HEK293T (cell line): ENCODE measurements at regions not wholly inside any gene's neighbourhood (a gene's known extent, or its start where the extent isn't known, plus 50 kb on each side); places are given as distances from the start of the nearest gene placed in this dataset.

Experiments
- CTCF ChIA-PET: fragments of 350-600 bp; formaldehyde crosslinking; extraction: SDS; loops from one replicate; lab custom pipeline; 2021; ENCODE audit warnings: antibody characterized with exemption, inconsistent platforms; lab: Yijun Ruan, JAX
- POLR2A ChIA-PET: fragments of 350-600 bp; formaldehyde crosslinking; extraction: SDS; loops from one replicate; lab custom pipeline; 2020; ENCODE audit warnings: antibody characterized with exemption, inconsistent platforms; lab: Yijun Ruan, JAX
- DNase-seq: peaks from one replicate; pipeline ENCODE4 v3.0.0; 2012; ENCODE audit warnings: mixed read lengths; ENCODE audit errors: extremely low spot score
- ARNT ChIP-seq: fragments of 450-650 bp; IDR thresholded peaks from 2 replicates; pipeline ENCODE4 v1.6.1; 2017; ENCODE audit warnings: mild to moderate bottlenecking
- BHLHE40 ChIP-seq: fragments of 450-650 bp; IDR thresholded peaks from 2 replicates; pipeline ENCODE4 v1.6.1; 2016; ENCODE audit warnings: mild to moderate bottlenecking, moderate library complexity, borderline replicate concordance
- CTBP1 ChIP-seq: fragments of 450-650 bp; IDR thresholded peaks from 2 replicates; pipeline ENCODE4 v1.6.1; 2016; ENCODE audit warnings: borderline replicate concordance
- ELF4 ChIP-seq: fragments of 450-650 bp; IDR thresholded peaks from 2 replicates; pipeline ENCODE4 v1.6.1; 2017; ENCODE audit warnings: antibody characterized with exemption
- FOXA1 ChIP-seq: fragments of 450-650 bp; IDR thresholded peaks from 2 replicates; pipeline ENCODE4 v1.6.1; 2016; ENCODE audit warnings: mild to moderate bottlenecking
- FOXK2 ChIP-seq: fragments of 450-650 bp; IDR thresholded peaks from 2 replicates; pipeline ENCODE4 v1.6.1; 2016; ENCODE audit warnings: mild to moderate bottlenecking
- FOXM1 ChIP-seq: fragments of 450-650 bp; IDR thresholded peaks from 2 replicates; pipeline ENCODE4 v1.6.1; 2017; ENCODE audit warnings: mild to moderate bottlenecking, borderline replicate concordance
- HDGF ChIP-seq: fragments of 450-650 bp; IDR thresholded peaks from 2 replicates; pipeline ENCODE4 v1.6.1; 2017; ENCODE audit warnings: antibody characterized with exemption, borderline replicate concordance
- L3MBTL2 ChIP-seq: fragments of 450-650 bp; conservative IDR thresholded peaks from 2 replicates; pipeline ENCODE4 v1.6.1; 2016; ENCODE audit warnings: mild to moderate bottlenecking
- LEF1 ChIP-seq: fragments of 450-650 bp; IDR thresholded peaks from 2 replicates; pipeline ENCODE4 v1.6.1; 2017; ENCODE audit warnings: mild to moderate bottlenecking, borderline replicate concordance
- NFRKB ChIP-seq: fragments of 450-650 bp; IDR thresholded peaks from 2 replicates; pipeline ENCODE4 v1.6.1; 2016; ENCODE audit warnings: mild to moderate bottlenecking, moderate library complexity
- SP1 ChIP-seq: fragments of 450-650 bp; IDR thresholded peaks from 2 replicates; pipeline ENCODE4 v1.6.1; 2017
- SUZ12 ChIP-seq: fragments of 450-650 bp; IDR thresholded peaks from 2 replicates; pipeline ENCODE4 v1.6.1; 2016; ENCODE audit warnings: mild to moderate bottlenecking
- TARDBP ChIP-seq: fragments of 450-650 bp; IDR thresholded peaks from 2 replicates; pipeline ENCODE4 v1.6.1; 2016
- ZNF384 ChIP-seq: fragments of 450-650 bp; IDR thresholded peaks from 2 replicates; pipeline ENCODE4 v1.6.1; 2016
- TF ChIP-seq, protein P1 (sequence below): fragments of 450-650 bp; IDR thresholded peaks from 2 replicates; pipeline ENCODE4 v1.6.1; 2016

GRCh38 chr2:147739508-147739907 is 105.3 kb upstream of the ACVR2A start:
- TF ChIP-seq HDGF (no peak), NFRKB (no peak), ARNT (no peak), FOXM1 (no peak)
- ChIA-PET POLR2A (no interaction called here), CTCF (no interaction called here)
- DNase-seq: no peak

- ChIA-PET CTCF (no interaction called here), POLR2A (no interaction called here)
- no peak for DNase-seq
- no peak for TF ChIP-seq SUZ12
- TF ChIP-seq TARDBP: no peak
- no peak for TF ChIP-seq SP1
- TF ChIP-seq FOXA1: no peak
- TF ChIP-seq FOXK2: no peak
- no peak for TF ChIP-seq HDGF
Observed at GRCh38 chr2:147718831-147719230, 126.0 kb upstream of the ACVR2A start.

DNA sequence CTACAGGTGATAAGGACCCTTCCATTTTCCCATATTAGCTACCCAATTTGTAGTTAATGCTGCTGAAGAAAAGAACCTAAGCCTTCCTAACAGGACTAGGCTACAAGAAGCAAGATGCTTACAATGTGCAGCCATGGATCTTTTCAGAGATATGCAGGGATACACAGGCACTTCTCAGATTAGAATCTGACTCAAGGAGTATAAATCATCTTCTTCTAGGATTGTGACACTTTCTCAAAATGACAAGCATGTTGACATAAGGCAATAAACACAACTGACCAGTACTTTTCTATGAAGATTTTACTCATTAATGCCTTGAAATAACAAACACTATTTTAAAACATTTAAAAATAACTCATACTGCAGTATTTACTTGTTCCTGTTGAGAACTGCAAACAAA is 127.9 kb upstream of the ACVR2A start:
- CTCF ChIA-PET: no interaction called here

GRCh38 chr2:147715807-147716206 is 129.0 kb upstream of the ACVR2A start:
- CTCF ChIA-PET: no interaction called here
- DNase-seq: no peak
- POLR2A ChIA-PET: no interaction called here
- TF ChIP-seq, protein P1, sequence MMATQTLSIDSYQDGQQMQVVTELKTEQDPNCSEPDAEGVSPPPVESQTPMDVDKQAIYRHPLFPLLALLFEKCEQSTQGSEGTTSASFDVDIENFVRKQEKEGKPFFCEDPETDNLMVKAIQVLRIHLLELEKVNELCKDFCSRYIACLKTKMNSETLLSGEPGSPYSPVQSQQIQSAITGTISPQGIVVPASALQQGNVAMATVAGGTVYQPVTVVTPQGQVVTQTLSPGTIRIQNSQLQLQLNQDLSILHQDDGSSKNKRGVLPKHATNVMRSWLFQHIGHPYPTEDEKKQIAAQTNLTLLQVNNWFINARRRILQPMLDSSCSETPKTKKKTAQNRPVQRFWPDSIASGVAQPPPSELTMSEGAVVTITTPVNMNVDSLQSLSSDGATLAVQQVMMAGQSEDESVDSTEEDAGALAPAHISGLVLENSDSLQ: no peak
- no peak for TF ChIP-seq FOXK2
- no peak for TF ChIP-seq LEF1
- no peak for TF ChIP-seq TARDBP

More for the DNA sequence above, 127.9 kb upstream of the ACVR2A start:
- TF ChIP-seq CTBP1: no peak
- TF ChIP-seq, protein P1: peak; percentile 44; the same call in 1 of the 2 replicates
- no peak for DNase-seq
- POLR2A ChIA-PET: no interaction called here

- CTCF ChIA-PET: no interaction called here
Observed at GRCh38 chr2:147714582-147714981, 130.2 kb upstream of the ACVR2A start.

GRCh38 chr2:147713349-147713748 is 131.5 kb upstream of the ACVR2A start:
- DNase-seq: no peak
- ChIA-PET POLR2A (no interaction called here), CTCF (no interaction called here)
- TF ChIP-seq, protein P1: no peak
- TF ChIP-seq ZNF384: no peak
- no peak for TF ChIP-seq TARDBP
- TF ChIP-seq ELF4: no peak
- TF ChIP-seq LEF1: no peak
- no peak for TF ChIP-seq L3MBTL2
- TF ChIP-seq SUZ12: no peak

More at GRCh38 chr2:147714582-147714981, 130.2 kb upstream of the ACVR2A start:
- POLR2A ChIA-PET: no interaction called here
- TF ChIP-seq SP1 (no peak), ZNF384 (no peak), BHLHE40 (no peak), FOXM1 (no peak), SUZ12 (no peak), ELF4 (no peak), FOXA1 (no peak), NFRKB (no peak), TARDBP (no peak), FOXK2 (no peak), LEF1 (no peak), HDGF (no peak), ARNT (no peak), L3MBTL2 (no peak), CTBP1 (no peak)
- TF ChIP-seq, protein P1: no peak
- no peak for DNase-seq

GRCh38 chr2:147712051-147712450 is 132.8 kb upstream of the ACVR2A start:
- TF ChIP-seq NFRKB (no peak), ELF4 (no peak), TARDBP (no peak), FOXA1 (no peak), SUZ12 (no peak), HDGF (no peak), CTBP1 (no peak), SP1 (no peak), ARNT (no peak), FOXM1 (no peak), ZNF384 (no peak), LEF1 (no peak), BHLHE40 (no peak)
- TF ChIP-seq, protein P1: no peak
- CTCF ChIA-PET: no interaction called here
- DNase-seq: no peak
- POLR2A ChIA-PET: no interaction called here
